Gastrocnemius medialis (tissue), 4 donors: ENCODE measurements at regions not wholly inside any gene's neighbourhood (a gene's known extent, or its start where the extent isn't known, plus 50 kb on each side); places are given as distances from the start of the nearest gene placed in this dataset.

Experiments
- CTCF ChIP-seq, 5 experiments: fragments of 450-650 bp in 3 of 5; fragments of 200-600 bp in 2 of 5; sonication (generic) in 2 of 5; IDR thresholded peaks in 4 of 5; conservative IDR thresholded peaks in 1 of 5; 1 replicate in 4 of 5; 2 replicates in 1 of 5; pipeline ENCODE4 v1.5.1; 2016 to 2019; ENCODE audit warnings: antibody characterized with exemption in 5 of 5, mild to moderate bottlenecking in 3 of 5, moderate library complexity in 3 of 5
- POLR2A ChIP-seq, 2 donors: fragments of 450-650 bp; IDR thresholded peaks; one replicate each; pipeline ENCODE4 v1.6.1; 2017; ENCODE audit warnings: antibody characterized with exemption in 2 of 2, mild to moderate bottlenecking in 2 of 2, moderate library complexity in 2 of 2

- TF ChIP-seq POLR2A (IDR thresholded peaks at IDR 0.05) (no peak), CTCF (IDR thresholded peaks at IDR 0.05 in 4 of 5, conservative IDR thresholded peaks at IDR 0.05 in 1 of 5) (no peak)
Observed at GRCh38 chr12:88310666-88311065, 168.6 kb downstream of the TMTC3 start.
